ENCODE measurements at regions not wholly inside any gene's neighbourhood (a gene's known extent, or its start where the extent isn't known, plus 50 kb on each side); places are given as distances from the start of the nearest gene placed in this dataset.
"Not testable (repeated sequence)": the region's sequence is repeated elsewhere in the genome, so short reads cannot be mapped to it uniquely, and the experiment has no call there.

DNA sequence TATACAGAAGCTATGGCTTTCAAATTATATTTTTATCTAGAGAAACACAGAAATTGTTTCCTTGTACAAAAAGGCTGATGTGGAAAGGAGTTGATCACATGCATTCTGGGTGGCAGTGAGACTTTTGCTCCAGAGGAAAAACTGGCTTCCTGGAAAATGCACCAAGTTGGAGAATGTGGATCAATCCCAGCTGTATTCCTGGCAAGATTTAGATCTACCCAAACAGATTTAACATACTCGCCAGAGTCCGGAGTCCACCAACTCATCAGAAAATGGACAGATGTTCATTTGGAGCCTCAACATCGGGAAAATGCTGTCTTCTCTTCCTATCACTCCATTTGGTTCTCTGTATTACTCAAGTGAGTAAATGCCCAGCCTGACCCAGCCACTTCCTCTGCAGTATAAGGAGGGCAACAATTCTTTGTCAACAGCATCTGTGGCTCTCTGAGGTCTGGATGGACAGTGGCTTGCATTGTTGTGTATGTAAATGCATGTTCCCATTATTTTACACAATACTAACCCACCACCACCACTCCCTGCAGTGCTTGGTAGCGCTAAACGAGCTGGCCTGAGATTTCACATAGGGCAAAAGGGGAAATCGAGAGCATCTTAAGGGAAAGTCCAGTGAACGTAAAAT is 226.2 kb upstream of the IRF2BP2 start:
- intact Hi-C loops (cut with micrococcal nuclease), result no loop called here

DNA sequence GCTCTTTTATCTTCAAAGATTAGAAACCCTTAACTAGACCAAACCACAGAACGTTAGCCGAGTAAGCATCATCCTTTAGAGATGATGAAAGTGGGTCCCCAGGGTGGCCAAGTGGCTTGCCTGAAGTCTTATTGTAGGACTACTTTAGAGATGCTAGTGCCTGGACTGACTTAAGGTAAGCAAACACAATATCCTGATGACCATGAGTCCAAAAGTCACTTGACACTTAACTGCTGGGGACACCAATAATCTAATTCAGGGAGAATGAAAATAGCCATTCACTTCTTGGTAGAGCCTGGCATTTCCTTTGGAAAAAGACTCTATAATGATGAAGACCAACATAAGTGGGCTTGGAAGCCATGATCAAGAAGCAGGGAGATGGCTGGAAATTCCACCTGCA is 225.3 kb upstream of the IRF2BP2 start:
- intact Hi-C loops (cut with micrococcal nuclease), result no loop called here

DNA sequence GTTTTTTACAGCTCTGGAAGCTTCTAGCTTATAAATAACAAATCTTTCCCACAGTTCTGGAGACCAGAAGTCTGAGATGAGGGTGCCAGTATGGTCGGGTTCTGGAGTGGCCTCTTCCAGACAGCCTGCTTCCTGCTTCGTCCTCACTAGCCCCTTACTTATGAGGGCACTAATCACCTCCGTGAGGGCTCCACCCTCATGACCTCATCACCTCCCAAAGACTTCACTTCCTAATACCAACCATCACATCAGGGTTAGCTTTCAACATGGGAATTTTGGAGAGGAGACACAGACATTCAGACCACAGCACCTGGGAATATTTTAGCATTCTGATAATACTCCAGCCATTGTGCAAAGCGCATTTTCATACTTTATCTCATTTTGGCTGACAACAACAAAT is 223.7 kb upstream of the IRF2BP2 start:
- intact Hi-C loops (cut with micrococcal nuclease), result no loop called here

DNA sequence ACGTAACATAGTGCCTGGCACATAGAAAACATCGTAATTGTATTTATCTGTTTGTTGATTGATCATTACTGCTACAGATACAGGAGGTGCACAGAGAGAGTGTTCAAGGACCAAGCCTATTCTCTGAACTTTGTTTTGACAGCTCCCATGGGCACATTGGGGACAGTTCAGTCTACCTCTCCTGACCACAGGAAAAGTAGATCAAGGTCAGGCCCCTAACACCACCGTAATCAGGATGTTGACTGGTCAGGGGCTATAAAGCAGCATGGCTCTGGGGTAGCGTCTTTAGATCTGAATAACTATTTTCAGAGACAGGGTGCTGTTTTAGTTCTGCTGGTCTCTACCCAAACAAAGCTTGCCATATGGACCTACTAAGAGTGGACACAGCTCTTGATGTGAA is 223.1 kb upstream of the IRF2BP2 start:
- intact Hi-C loops (cut with micrococcal nuclease), result no loop called here

DNA sequence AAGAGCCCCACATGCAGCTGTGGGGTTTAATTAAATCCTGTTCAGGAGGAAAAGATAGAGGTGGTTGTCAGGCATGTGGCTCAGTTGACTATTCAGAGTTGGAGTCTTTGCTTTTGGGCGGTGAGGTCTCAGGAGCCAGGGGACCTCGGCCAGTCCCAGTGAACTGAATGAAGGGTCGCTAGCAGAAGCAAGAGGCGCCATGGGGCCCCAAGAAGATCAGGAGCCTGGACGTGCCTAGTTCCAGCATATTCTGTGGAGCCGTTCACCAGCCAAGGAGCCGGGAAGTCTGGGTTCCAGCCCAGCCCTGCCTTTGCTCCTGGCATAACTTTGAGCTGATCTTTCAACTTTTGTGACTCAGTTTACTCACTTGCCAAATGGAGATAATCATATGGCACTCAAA is 217.7 kb upstream of the IRF2BP2 start:
- intact Hi-C loops (cut with micrococcal nuclease), result no loop called here

DNA sequence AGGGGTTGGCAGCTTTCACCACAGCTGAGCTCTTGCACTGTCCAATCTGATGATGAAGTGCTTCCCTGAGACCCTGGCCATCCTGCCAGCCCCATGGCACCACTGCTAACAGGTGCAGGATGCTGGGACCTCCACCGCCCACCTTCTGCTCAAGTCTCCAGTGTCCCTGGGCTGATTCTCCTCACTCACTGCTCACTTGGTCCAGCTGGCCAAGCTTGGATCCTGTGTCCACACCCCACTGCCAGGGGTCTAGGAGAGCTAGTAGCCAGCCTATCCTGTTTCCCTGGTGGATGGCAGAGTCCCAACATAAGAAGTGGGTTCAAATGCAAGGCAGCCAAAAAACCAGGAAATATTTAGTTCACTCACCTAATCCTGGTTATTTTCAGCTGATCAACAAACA is 217.2 kb upstream of the IRF2BP2 start:
- intact Hi-C loops (cut with micrococcal nuclease), result no loop called here

DNA sequence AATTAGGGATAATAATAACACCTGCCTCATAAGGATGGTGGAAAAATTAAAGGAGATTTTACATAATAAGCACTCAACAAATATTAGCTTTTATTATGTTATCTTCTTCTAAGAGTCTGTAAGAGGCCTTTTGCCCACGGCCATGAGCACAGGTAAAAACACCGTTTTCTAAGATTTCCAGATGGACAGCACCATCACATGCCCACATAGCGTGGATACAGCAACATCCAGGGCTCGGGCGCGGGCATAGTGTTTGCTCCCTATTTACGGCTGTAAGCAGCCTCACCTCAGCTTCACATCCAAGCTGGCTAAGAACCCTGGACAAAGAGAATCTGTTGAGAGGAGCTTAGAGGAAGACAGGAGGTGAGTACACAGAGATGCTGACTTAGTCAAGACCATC is 216.4 kb upstream of the IRF2BP2 start:
- intact Hi-C loops (cut with micrococcal nuclease), result no loop called here

DNA sequence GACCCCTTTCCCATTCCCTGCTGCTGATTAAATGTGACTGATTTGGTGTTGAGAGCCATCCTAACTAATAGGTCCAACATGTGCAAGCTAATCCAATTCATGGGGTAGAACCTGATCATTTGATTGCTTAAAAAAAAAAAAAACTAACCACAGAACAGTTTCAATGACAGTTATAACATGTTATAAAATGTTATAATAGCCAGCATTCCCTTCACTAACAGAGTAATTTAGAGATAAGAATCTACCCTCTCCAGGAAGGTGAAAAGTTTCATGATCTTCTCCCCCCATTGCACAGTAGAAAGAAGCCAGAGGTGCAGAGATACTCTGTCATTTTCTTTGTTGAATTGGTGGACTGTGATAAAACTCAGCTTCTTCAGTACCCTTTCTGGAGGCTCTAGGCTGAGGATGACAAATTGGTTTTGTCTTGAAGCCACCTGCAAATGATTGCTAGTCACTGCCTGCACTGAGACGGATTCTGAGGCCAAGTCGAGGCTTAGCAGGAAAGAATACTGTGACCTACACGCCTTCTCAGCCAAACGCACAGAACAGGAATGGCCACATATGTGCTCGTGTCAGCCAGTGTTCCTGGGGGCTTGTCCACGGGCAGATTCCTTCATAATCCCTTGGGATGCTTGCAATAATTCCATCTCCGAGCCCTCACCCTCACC is 215.7 kb upstream of the IRF2BP2 start:
- intact Hi-C loops (cut with micrococcal nuclease), result no loop called here

DNA sequence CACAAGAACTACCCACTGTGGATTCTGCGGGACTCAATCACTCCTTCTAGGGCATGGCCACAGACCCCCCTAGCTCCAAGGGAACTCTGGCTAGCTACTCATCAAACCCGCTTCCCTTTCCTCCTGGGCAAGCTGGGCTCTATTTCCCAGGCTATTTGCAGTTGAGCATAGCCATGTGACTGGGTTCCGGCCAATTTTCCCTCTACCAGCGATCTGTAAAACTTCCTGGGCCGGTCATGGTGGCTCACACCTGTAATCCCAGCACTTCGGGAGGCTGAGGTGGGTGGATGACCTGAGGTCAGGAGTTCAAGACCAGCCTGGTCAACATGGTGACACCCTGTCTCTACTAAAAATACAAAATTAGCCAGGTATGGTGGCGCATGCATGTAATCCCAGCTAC is 214.9 kb upstream of the IRF2BP2 start:
- intact Hi-C loops (cut with micrococcal nuclease), result not testable (repeated sequence)

DNA sequence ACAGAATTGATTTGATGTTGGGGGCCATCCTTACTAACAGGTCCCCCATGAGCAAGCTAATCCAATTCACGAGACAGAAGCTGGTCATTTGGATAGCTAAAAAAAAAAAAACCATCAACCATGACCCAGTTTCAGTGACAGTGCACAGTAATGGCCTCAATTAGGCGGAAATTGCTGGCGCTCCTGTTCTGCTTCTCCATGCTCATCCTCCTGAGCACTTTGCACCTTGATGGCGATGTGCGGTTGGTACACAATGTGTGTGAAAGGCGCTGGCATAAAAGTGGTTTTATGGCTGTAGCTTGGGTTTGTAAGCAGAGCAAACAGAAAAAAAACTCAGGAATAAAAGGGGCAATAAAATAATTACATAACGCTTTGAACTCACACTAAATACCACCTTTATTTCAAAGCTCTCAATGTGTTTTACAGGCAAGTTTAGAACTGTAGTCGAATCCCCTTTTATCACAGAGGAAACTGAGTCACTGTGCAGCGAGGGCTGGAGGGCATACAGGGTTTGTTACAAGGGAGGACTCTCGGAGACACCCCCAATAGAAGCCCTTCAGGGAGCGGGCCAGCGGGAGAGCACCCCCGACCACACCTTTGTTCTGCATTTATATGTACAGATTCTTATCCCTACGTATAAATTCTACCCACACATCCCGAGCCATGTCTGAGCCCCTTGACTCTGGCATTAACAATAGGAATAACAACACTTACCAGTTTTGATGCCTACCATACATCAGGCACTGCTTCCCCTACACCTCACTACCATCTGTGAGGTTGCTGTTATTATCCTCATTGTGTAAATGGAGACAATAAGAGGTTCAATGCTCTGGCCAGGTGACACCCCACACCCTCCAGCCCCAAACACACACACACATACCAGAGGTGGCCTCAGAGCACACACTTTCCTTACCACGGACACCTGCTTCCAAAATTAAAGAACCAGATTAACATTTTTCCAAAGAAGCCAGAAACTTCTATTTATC is 213.5 kb upstream of the IRF2BP2 start:
- intact Hi-C loops (cut with micrococcal nuclease), result no loop called here

DNA sequence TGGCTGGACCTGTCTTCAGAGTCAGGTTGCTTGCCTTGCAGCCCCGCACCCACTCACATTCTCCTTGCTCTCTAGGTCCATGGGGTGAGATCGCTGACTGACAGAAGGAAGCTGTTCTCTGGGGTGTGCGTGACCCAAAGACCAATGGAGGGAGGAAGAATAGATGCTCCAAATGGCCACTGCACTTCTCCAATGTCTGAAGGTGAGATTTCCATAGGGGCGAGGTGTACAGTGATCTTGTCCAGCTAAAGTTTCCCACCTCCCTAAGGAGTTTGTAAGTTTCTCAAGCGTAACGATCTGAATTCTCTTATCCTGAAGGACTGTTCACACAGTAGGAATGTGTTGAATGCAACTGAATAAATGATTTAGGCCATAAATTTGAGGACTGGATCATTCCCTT is 211.9 kb upstream of the IRF2BP2 start:
- intact Hi-C loops (cut with micrococcal nuclease), result no loop called here

DNA sequence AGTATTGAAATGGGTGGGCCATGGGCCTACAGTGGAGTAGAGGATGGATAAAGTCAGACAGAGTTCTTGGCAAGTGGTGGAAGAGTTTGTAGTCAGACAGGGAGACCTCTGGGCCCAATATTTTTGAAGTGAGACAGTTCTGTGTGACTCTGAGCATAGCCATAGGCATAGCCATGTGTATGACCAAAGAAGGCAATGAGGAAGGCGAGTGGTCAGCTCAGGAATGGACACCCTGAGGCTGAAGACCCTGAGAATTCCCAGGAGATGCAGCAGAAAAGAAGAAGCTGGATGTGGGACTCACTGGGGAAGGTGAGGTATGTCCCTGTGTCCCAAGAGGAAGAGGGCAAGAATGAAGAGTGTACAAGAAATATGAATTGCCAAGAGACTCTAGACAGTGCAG is 210.6 kb upstream of the IRF2BP2 start:
- intact Hi-C loops (cut with micrococcal nuclease), result no loop called here

DNA sequence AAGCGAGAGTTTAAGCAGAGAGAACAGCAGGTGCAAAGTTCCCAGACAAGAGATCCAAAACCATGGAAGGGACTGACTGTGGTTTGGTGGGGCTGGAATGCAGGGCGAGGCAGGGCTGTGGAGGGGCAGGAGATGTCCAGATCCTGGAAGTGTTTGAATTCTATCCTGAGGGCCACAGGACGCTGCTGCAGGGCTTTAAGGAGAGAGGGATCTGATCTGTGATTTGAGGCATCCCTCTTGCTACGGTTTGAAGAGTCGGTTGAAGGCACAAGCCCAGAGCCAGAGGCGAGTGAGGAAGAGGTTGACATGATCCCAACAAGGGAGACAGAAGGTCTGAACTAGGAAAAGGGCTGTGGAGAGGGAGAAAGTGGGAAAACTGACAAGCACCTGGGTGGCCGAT is 209.9 kb upstream of the IRF2BP2 start:
- intact Hi-C loops (cut with micrococcal nuclease), result not testable (repeated sequence)

DNA sequence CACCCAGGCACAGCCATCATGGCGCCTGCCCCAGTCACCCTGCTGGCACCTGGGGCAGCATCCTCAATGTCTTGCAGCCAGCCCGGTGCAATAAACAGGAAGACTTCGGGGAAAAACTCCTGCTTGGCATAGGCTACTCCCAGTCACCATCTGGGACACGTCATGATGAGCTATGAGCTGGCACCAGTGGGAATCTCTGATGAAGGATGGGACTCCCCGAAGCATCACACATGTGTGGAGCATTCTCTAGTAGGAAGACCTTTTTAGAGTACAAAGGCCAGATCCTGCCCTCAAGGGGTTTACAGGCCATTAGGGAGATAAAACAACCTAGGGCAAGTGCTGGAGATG is 208.0 kb upstream of the IRF2BP2 start:
- intact Hi-C loops (cut with micrococcal nuclease), result not testable (repeated sequence)

DNA sequence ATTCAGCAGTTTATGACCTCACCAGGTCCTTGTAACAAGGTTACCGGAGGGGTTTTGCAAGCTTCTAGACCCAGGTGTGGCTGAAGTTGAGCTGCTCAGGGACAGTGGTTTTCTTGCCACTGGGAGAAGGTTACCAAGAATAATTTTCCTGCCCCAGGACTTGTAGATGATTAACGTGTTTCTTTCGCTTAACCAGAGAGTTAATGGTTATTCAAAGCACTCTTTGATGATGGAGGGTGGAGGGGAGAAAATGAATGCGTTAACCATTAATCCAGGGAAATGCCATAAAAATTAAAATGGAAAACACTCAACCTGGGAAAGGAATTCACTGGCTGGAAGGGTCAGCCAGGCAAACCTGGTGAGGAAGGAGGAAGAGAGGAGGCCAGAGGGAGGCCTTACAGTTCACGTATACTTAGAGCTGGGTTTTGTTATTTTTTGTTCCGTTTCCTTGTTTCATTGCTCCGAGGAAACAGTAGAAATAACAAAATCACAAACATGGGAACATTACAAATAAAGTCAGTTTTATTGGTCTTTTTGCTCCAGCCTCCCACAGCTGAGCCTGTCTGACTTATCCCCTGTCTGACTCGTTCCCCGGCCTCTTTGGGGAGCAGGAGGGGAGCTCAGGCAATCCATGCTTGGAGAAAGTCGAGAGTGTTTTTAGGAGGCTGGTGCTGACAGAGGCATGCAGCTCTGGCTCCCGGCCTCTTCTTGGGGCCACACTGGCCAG is 207.5 kb upstream of the IRF2BP2 start:
- intact Hi-C loops (cut with micrococcal nuclease), result not testable (repeated sequence)

DNA sequence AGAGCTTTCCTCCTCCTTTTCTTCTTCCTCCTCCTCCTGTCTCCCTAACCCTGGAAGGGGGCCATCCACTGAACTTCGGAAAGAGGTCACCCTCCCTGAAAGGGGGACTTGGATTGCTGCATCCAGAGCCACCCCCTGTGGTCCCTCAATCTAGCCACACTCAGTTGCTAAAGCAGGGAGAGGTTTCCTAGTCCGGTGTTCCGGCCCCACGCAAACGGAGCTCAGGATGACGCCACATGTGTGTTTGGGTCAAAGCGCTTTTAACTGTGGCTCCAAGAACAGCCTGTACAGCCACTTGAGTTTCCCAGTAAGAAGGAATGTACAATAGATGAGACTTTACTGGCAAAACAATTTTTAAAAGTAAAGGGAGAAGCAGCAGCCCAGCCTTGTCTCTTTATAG is 206.9 kb upstream of the IRF2BP2 start:
- intact Hi-C loops (cut with micrococcal nuclease), result not testable (repeated sequence)

DNA sequence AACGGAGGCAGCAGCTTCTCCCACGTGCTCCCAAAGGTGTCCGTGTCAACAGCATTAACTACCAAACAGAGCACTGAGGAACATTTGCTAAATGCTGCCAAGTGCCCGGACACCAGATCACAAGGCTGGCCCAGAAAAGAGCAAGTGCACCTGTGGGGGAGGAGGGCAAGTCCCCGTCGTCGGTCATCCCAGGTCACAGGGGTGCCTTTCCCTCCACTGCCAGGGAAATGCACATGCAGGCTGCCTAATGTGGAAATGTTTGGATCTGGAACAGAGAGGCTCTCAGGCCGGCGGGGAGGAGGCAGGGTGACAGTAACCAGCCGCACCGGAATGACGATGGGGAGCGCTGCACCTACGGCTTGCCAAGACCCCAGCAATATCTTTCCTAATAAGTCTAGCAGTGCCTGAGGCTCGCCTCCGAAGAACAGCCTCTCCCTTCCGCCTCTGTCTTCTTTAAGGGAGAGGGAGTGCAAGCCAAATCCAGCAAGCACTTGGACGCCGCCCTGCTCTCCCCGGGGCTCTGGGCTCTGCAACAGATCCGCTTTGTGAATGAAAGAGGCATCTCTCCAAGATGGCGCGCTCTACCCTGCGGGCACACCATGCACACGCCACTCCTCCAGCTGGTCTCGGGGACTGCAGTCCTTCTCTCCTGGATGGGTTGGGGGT is 206.3 kb upstream of the IRF2BP2 start:
- intact Hi-C loops (cut with micrococcal nuclease), result not testable (repeated sequence)

DNA sequence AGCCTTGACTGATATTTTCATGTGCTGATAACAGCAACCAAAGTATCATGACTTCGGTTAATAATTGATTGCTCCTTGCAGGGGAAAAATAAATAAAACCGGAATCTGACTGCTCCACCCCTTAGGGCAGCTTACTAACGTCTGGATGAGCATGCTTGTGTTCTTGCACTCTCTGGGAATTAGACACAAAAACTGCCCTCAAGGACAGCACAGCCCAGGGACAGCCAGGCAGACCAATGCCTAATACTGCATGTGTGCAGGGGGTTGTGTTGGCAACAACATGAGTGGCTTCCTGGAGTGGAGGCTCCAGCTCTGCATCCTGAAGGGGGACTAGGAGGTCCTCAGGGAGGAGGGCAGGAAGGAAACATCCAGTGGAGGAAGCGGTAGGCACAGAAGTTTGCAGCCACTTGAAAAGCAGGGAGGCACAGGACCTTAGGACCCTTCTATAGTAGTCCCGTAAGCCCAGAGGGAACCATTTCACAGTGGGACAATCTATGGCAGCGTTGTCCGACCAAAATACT is 205.4 kb upstream of the IRF2BP2 start:
- intact Hi-C loops (cut with micrococcal nuclease), result not testable (repeated sequence)

DNA sequence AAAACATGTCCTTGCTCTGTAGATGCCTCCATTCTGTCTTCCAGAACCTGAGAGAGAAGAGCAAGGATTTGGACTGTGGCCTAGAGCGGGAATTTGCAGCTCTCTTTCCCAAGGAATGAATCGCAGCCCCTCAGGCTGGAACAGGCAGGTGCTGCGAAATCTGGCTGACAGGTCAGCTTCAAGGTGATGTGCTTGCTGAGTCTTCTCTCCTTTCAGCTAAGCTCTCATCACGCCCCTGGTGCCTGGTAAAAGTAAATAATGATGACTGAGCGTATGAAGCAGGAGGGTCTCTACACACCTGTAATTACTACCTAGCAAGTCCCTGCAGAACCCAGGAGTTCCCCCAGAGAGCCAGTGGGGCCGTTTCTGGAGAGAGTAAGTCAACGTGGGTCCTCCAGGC is 204.3 kb upstream of the IRF2BP2 start:
- intact Hi-C loops (cut with micrococcal nuclease), result not testable (repeated sequence)

DNA sequence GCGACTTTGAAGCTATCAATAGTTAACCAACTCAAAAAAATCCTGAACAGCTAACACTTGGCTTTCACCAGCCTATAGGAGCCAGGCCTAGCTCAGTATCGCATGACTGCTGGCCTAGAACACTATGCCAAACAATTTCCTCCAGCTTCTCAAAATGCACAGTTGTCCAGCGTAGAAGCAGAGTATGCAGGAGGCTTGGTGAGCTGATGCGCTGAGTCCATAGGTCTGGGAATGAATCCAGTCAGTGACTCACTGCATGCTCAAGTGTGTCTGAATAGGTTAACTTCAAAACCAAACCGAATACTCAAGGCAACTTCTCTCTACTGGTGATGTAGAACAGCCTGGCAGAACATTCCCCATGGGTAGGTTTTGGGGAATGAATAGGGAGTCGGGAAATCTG is 201.8 kb upstream of the IRF2BP2 start:
- intact Hi-C loops (cut with micrococcal nuclease), result not testable (repeated sequence)

DNA sequence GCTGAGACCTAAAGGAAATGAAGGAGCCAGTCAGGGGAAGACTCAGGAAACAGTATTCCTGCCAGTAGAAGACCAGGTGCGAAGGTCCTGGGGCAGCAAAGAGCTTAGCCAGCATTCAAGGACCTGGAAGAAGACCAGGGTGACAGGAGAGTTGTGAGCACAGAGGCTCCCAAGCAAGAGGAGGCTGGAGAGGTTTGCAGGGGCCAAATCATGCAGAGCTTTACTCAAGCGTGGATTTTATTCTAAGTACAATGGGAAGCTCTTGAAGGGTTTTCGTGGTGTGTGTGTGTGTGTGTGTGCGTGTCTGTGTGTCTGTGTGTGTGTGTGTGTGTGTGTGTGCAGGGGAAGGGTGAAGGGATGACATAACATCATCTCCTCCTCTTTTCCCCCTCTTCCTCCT is 200.7 kb upstream of the IRF2BP2 start:
- intact Hi-C loops (cut with micrococcal nuclease), result not testable (repeated sequence)
